Transverse colon (tissue), 4 donors: ENCODE measurements at regions not wholly inside any gene's neighbourhood (a gene's known extent, or its start where the extent isn't known, plus 50 kb on each side); places are given as distances from the start of the nearest gene placed in this dataset.

Experiments used
- EP300 ChIP-seq: sonication (generic); formaldehyde crosslinking; IDR thresholded peaks from one replicate; pipeline ENCODE4 v1.6.1; 2017; ENCODE audit warnings: antibody characterized with exemption, low read depth
- POLR2A ChIP-seq: fragments of 450-650 bp; IDR thresholded peaks from one replicate; pipeline ENCODE4 v1.6.1; 2016; ENCODE audit warnings: antibody characterized with exemption, mild to moderate bottlenecking, moderate library complexity
- POLR2AphosphoS5 ChIP-seq, 3 donors: sonication (generic); formaldehyde crosslinking; IDR thresholded peaks; one replicate each; pipeline ENCODE4 v1.6.1; 2016; ENCODE audit warnings: antibody characterized with exemption in 3 of 3
- TF ChIP-seq, protein P1 (sequence below), 5 experiments: fragments of 200-600 bp in 3 of 5; fragments of 450-650 bp in 2 of 5; sonication (generic) in 3 of 5; IDR thresholded peaks; 1 replicate in 2 of 5; 2 replicates in 3 of 5; pipeline ENCODE4 v1.5.1; 2016 to 2017; ENCODE audit warnings: antibody characterized with exemption in 5 of 5, inconsistent platforms in 3 of 5, mild to moderate bottlenecking in 2 of 5, moderate library complexity in 1 of 5

DNA sequence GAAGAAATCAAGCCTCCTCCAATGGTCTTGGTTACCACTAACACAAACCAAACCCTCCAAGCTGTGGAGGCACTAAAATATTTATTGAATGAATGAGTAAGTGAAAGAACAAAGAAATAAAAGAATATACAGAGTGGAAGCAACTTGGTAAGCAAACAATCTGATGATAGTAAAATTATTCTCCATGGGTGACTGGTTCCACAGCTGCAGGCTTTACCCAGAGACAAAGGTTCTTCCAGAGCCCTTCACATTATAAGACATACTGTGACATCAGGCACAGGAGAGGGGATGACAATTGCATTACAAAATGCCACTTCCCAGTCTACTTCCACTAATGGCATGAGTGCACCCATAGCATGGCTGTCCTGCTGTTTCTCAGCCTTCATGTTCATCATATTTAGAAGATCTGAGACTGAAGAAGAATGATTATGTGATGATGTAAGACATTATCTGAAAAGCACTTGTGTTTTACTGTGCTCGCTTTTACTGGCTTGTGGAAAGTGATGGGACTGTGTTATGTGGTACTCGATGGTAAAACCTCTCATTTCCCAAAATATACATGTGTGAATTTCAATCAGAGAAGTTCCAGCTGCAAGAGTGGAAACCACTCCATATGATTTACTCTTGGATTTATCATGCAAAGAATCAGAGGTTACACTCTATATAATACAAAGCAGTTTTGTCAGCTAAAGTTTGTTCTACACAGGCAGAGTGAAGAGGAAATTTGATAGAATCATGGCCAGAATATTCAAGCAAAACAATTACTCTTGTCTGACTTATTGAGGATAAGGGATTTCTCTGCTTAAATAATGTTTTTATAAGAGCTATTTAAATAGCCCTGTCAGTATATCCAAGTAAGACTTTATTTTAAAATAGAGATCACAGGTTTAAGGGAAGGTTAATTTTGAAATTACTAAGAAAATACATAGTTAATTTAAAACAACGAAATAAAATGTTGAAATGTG lies 220.2 kb upstream of the NBEA start:
- TF ChIP-seq, protein P1, sequence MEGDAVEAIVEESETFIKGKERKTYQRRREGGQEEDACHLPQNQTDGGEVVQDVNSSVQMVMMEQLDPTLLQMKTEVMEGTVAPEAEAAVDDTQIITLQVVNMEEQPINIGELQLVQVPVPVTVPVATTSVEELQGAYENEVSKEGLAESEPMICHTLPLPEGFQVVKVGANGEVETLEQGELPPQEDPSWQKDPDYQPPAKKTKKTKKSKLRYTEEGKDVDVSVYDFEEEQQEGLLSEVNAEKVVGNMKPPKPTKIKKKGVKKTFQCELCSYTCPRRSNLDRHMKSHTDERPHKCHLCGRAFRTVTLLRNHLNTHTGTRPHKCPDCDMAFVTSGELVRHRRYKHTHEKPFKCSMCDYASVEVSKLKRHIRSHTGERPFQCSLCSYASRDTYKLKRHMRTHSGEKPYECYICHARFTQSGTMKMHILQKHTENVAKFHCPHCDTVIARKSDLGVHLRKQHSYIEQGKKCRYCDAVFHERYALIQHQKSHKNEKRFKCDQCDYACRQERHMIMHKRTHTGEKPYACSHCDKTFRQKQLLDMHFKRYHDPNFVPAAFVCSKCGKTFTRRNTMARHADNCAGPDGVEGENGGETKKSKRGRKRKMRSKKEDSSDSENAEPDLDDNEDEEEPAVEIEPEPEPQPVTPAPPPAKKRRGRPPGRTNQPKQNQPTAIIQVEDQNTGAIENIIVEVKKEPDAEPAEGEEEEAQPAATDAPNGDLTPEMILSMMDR (IDR thresholded peaks at IDR 0.05) = no peak
- TF ChIP-seq POLR2A (no peak), EP300 (no peak), POLR2AphosphoS5 (IDR thresholded peaks at IDR 0.05) (no peak)
